ENCODE measurements at regions not wholly inside any gene's neighbourhood (a gene's known extent, or its start where the extent isn't known, plus 50 kb on each side); places are given as distances from the start of the nearest gene placed in this dataset.

DNA sequence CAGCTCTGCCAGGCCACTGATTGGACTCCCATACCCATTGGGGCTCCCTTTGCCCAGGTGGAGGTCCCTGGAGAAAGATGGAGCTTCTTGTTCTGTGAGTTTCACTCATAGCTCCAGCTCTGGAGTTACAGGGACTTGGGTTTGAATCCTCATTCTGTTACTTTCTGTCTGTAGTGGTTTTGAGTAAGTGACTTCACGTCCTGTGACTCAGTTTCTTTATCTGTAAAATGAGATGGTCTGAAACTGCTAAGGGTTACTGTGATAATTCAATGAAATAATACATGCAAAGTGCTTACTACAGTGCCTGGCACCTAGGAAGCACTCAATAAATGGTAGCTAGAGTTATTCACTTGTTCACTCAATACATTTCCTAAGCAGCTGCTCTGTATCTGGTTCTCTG, 88.5 kb upstream of the SLC2A1 start:
- DNase-seq (ENCODE audit: low read depth, low spot score) (no peak), ATAC-seq (no peak)
- ChIA-PET POLR2A (no interaction called here), RAD21 (ENCODE audit: low non-redundant PET in 1 of 2, low total read pairs in 2 of 2, uncharacterized antibody in 2 of 2, unreplicated experiment in 2 of 2) (interaction anchor here in 1 of 2 experiments (0.7 kb wide), 1 partner anchor 27 kb away, joined by 3 read pairs; no protein-coding TSS in a partner anchor), CTCF (no interaction called here)
- no peak for TF ChIP-seq SP1 (IDR thresholded peaks at IDR 0.05; ENCODE audit: low read depth)
- no TSS peak for BruUV-seq (replicated peaks)
- Histone ChIP-seq H3K36me3 (ENCODE audit: control insufficient read depth in 1 of 2, insufficient read depth in 2 of 2, low read length in 2 of 2) (no peaks in the 10 kb centered on the region), H3K79me2 (ENCODE audit: insufficient read depth, low read length) (no peaks in the 10 kb centered on the region), H3K27me3 (ENCODE audit: insufficient read depth, low read length) (no peaks in the 10 kb centered on the region), H4K20me1 (ENCODE audit: insufficient read depth) (no peaks in the 10 kb centered on the region), H3K4me1 (ENCODE audit: control insufficient read depth in 1 of 2, insufficient read depth in 2 of 2, low read length in 2 of 2) (peaks cover 6 to 15% of the 10 kb centered on the region in 2 experiments; a peak in 2 of 4 replicates), H3K9ac (ENCODE audit: low read length) (no peak overlapping the region), H3K27ac (ENCODE audit: low read depth, low read length) (no peak overlapping the region), H2AFZ (ENCODE audit: low read depth, low read length, poor library complexity, severe bottlenecking) (no peak overlapping the region), H3K4me3 (replicated peaks in 1 of 2; ENCODE audit: low read depth in 1 of 2, low read length in 2 of 2) (no peak overlapping the region), H3K9me2 (ENCODE audit: insufficient read depth) (no peaks in the 10 kb centered on the region), H3K9me3 (ENCODE audit: control insufficient read depth in 1 of 2, insufficient read depth in 1 of 2, low read depth in 1 of 2, low read length in 2 of 2) (peaks cover 0 to 2% of the 10 kb centered on the region in 2 experiments; a peak in 1 of 4 replicates), H3K4me2 (ENCODE audit: low read length) (no peak overlapping the region)
- intact Hi-C loops (cut with micrococcal nuclease), result no loop called here

DNA sequence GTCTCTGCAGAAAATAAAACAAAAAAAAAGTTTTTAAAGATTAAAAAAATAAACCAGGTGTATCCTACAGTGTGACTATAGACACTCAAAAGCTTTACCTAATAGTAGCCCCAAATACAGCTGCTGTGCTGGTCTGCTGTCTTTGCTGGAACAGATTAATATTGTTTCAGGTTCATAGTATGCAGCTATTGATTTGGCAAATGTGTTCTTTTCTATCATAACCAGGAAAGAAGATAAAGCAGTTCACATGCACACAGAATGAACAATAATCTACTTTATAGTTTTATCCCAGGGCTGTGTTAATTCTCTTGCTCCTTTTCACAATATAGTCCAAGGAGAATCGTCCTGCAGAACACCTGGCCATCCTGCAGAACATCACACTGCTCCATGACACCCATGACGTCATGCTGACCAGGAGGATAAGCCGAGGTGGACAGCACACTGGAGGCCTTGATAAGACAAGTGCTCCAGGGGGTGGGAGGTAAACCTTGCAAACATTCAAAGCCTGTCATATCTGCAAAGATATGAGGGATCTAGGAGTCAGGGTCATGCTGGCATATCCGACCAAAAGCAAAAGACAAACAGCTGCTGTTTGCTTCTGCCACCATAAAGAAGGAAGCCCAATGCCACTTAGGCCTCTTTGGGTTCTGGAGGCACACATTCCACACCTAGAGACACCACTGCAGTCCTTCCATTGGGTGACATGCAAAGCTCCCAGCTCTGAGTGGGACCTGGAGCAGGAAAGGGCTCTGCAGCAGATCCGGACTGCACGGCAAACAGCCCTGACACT, 86.1 kb upstream of the SLC2A1 start:
- Histone ChIP-seq H3K4me3 (replicated peaks in 1 of 2; ENCODE audit: low read depth in 1 of 2, low read length in 2 of 2) (no peak overlapping the region), H3K9ac (ENCODE audit: low read length) (no peak overlapping the region), H3K36me3 (ENCODE audit: control insufficient read depth in 1 of 2, insufficient read depth in 2 of 2, low read length in 2 of 2) (no peaks in the 10 kb centered on the region), H3K79me2 (ENCODE audit: insufficient read depth, low read length) (no peaks in the 10 kb centered on the region), H2AFZ (ENCODE audit: low read depth, low read length, poor library complexity, severe bottlenecking) (no peak overlapping the region), H3K9me3 (ENCODE audit: control insufficient read depth in 1 of 2, insufficient read depth in 1 of 2, low read depth in 1 of 2, low read length in 2 of 2) (peaks cover 0 to 2% of the 10 kb centered on the region in 2 experiments; a peak in 1 of 4 replicates), H3K4me2 (ENCODE audit: low read length) (no peak overlapping the region), H3K27me3 (ENCODE audit: insufficient read depth, low read length) (no peaks in the 10 kb centered on the region), H4K20me1 (ENCODE audit: insufficient read depth) (no peaks in the 10 kb centered on the region), H3K9me2 (ENCODE audit: insufficient read depth) (no peaks in the 10 kb centered on the region), H3K27ac (ENCODE audit: low read depth, low read length) (no peak overlapping the region), H3K4me1 (ENCODE audit: control insufficient read depth in 1 of 2, insufficient read depth in 2 of 2, low read length in 2 of 2) (peaks cover 6 to 15% of the 10 kb centered on the region in 2 experiments; a peak in 2 of 4 replicates)
- ATAC-seq, result no peak
- ChIA-PET RAD21 (ENCODE audit: low non-redundant PET in 1 of 2, low total read pairs in 2 of 2, uncharacterized antibody in 2 of 2, unreplicated experiment in 2 of 2) (no interaction called here), POLR2A (no interaction called here), CTCF (no interaction called here)
- no TSS peak for BruUV-seq (replicated peaks)
- TF ChIP-seq CEBPB (IDR thresholded peaks at IDR 0.05; ENCODE audit: low read depth), result no peak
- TF ChIP-seq ZFX (IDR thresholded peaks at IDR 0.05), result no peak
- no peak for TF ChIP-seq YY1 (IDR thresholded peaks at IDR 0.05; ENCODE audit: extremely low read depth, insufficient replicate concordance, low read depth, low read length)
- TF ChIP-seq FOSL1 (IDR thresholded peaks at IDR 0.05; ENCODE audit: low read depth), result no peak
- TF ChIP-seq RAD21 (IDR thresholded peaks at IDR 0.05; ENCODE audit: low read depth), result no peak
- no peak for TF ChIP-seq CTCF (IDR thresholded peaks at IDR 0.05 in 2 of 3, conservative IDR thresholded peaks at IDR 0.05 in 1 of 3; ENCODE audit: borderline replicate concordance in 1 of 3, insufficient read depth in 1 of 3, low read depth in 2 of 3, low read length in 2 of 3)
- no peak for TF ChIP-seq CBX3 (IDR thresholded peaks at IDR 0.05; ENCODE audit: low read depth)
- no peak for TF ChIP-seq JUND (IDR thresholded peaks at IDR 0.05)
- TF ChIP-seq ZNF274 (IDR thresholded peaks at IDR 0.05; ENCODE audit: low read depth, low read length), result no peak
- TF ChIP-seq SRF (IDR thresholded peaks at IDR 0.05; ENCODE audit: low read depth), result no peak
- intact Hi-C loops (cut with micrococcal nuclease), result no loop called here
- no peak for DNase-seq (ENCODE audit: low read depth, low spot score)

Data from HCT116 (cell line).